ENCODE measurements at regions not wholly inside any gene's neighbourhood (a gene's known extent, or its start where the extent isn't known, plus 50 kb on each side); places are given as distances from the start of the nearest gene placed in this dataset.

- intact Hi-C loops (cut with DNase I), result no loop called here
- 85 to 88% methylated on average over 9 to 15 of the region's 15 CpGs for WGBS, 2 donors
- no peak overlapping the region for H3K4me3 ChIP-seq
- no peaks in the 10 kb centered on the region for H3K9me3 ChIP-seq
- TF ChIP-seq CTCF (IDR thresholded peaks at IDR 0.05) (no peak), POLR2A (IDR thresholded peaks at IDR 0.05) (no peak)
- DNase-seq, result no peak
- H3K4me1 ChIP-seq, result no peaks in the 10 kb centered on the region
- H3K36me3 ChIP-seq (replicated peaks in 1 of 2; ENCODE audit: insufficient read depth in 1 of 2, low read depth in 2 of 2), result no peaks in the 10 kb centered on the region
- no peak for ATAC-seq
- no peaks in the 10 kb centered on the region for H3K27me3 ChIP-seq
- no peak overlapping the region for H3K27ac ChIP-seq
Measured at GRCh38 chr2:13616059-13616458, 899.3 kb downstream of the TRIB2 start.

GRCh38 chr2:13616616-13617015, 899.9 kb downstream of the TRIB2 start:
- Histone ChIP-seq H3K9me3 (no peaks in the 10 kb centered on the region), H3K36me3 (replicated peaks in 1 of 2; ENCODE audit: insufficient read depth in 1 of 2, low read depth in 2 of 2) (no peaks in the 10 kb centered on the region), H3K27me3 (no peaks in the 10 kb centered on the region), H3K4me1 (no peaks in the 10 kb centered on the region), H3K4me3 (no peak overlapping the region), H3K27ac (no peak overlapping the region)
- 77 to 86% methylated on average over 5 of the region's 5 CpGs for WGBS, 2 donors
- ATAC-seq (no peak), DNase-seq (no peak)
- TF ChIP-seq CTCF (IDR thresholded peaks at IDR 0.05), result no peak
- TF ChIP-seq POLR2A (IDR thresholded peaks at IDR 0.05), result no peak
- intact Hi-C loops (cut with DNase I), result no loop called here

- Histone ChIP-seq H3K27ac (no peak overlapping the region), H3K4me1 (no peaks in the 10 kb centered on the region), H3K9me3 (no peaks in the 10 kb centered on the region), H3K4me3 (no peak overlapping the region), H3K36me3 (replicated peaks in 1 of 2; ENCODE audit: insufficient read depth in 1 of 2, low read depth in 2 of 2) (no peaks in the 10 kb centered on the region), H3K27me3 (no peaks in the 10 kb centered on the region)
- intact Hi-C loops (cut with DNase I), result no loop called here
- DNase-seq, result no peak
- no peak for ATAC-seq
- 72 to 79% methylated on average over 1 of the region's 1 CpG for WGBS, 2 donors
- TF ChIP-seq CTCF (IDR thresholded peaks at IDR 0.05) (no peak), POLR2A (IDR thresholded peaks at IDR 0.05) (no peak)
Measured at GRCh38 chr2:13628122-13628521, 911.4 kb downstream of the TRIB2 start.

GRCh38 chr2:13638181-13638580, 921.4 kb downstream of the TRIB2 start:
- intact Hi-C loops (cut with DNase I), result no loop called here
- DNase-seq (no peak), ATAC-seq (no peak)
- no peaks in the 10 kb centered on the region for H3K36me3 ChIP-seq (replicated peaks in 1 of 2; ENCODE audit: insufficient read depth in 1 of 2, low read depth in 2 of 2)
- H3K27me3 ChIP-seq, result no peaks in the 10 kb centered on the region
- no peak overlapping the region for H3K27ac ChIP-seq
- WGBS, 2 donors, result 63 to 66% methylated on average over 2 of the region's 2 CpGs
- no peaks in the 10 kb centered on the region for H3K4me1 ChIP-seq
- TF ChIP-seq POLR2A (IDR thresholded peaks at IDR 0.05), result no peak
- no peak for TF ChIP-seq CTCF (IDR thresholded peaks at IDR 0.05)
- H3K9me3 ChIP-seq, result no peaks in the 10 kb centered on the region
- no peak overlapping the region for H3K4me3 ChIP-seq

- ATAC-seq, result no peak
- Histone ChIP-seq H3K27ac (no peak overlapping the region), H3K27me3 (no peaks in the 10 kb centered on the region), H3K4me3 (no peak overlapping the region), H3K9me3 (no peaks in the 10 kb centered on the region), H3K36me3 (replicated peaks in 1 of 2; ENCODE audit: insufficient read depth in 1 of 2, low read depth in 2 of 2) (no peaks in the 10 kb centered on the region), H3K4me1 (no peaks in the 10 kb centered on the region)
- TF ChIP-seq CTCF (IDR thresholded peaks at IDR 0.05) (no peak), POLR2A (IDR thresholded peaks at IDR 0.05) (no peak)
- 71 to 80% methylated on average over 1 of the region's 1 CpG for WGBS, 2 donors
- DNase-seq, result no peak
- intact Hi-C loops (cut with DNase I), result no loop called here
Measured at GRCh38 chr2:13649918-13650317, 933.2 kb downstream of the TRIB2 start.

Measured in body of pancreas (tissue), 4 donors.